ENCODE measurements at regions not wholly inside any gene's neighbourhood (a gene's known extent, or its start where the extent isn't known, plus 50 kb on each side); places are given as distances from the start of the nearest gene placed in this dataset.

GRCh38 chr19:29096896-29097295 lies 116.1 kb downstream of the UQCRFS1 start:
- no peak for DNase-seq (ENCODE audit: low spot score)

DNA sequence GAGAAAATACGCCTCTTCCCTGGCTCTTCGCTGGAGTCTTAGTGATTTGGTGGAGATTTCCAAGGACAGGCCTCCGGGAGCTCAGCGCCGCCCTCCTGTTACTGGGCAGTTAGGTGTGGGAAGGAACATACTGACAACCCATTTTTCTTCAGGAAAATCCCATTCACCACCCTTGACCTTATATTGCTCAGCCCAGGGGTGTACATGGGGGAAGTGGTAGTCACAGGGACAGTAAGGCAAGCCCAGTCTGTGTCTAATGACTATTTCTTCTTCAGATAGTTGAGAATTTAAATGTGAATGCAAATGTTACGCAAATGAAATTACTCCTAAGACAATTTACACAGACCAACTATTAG lies 119.4 kb downstream of the UQCRFS1 start:
- no peak for DNase-seq (ENCODE audit: low spot score)

DNA sequence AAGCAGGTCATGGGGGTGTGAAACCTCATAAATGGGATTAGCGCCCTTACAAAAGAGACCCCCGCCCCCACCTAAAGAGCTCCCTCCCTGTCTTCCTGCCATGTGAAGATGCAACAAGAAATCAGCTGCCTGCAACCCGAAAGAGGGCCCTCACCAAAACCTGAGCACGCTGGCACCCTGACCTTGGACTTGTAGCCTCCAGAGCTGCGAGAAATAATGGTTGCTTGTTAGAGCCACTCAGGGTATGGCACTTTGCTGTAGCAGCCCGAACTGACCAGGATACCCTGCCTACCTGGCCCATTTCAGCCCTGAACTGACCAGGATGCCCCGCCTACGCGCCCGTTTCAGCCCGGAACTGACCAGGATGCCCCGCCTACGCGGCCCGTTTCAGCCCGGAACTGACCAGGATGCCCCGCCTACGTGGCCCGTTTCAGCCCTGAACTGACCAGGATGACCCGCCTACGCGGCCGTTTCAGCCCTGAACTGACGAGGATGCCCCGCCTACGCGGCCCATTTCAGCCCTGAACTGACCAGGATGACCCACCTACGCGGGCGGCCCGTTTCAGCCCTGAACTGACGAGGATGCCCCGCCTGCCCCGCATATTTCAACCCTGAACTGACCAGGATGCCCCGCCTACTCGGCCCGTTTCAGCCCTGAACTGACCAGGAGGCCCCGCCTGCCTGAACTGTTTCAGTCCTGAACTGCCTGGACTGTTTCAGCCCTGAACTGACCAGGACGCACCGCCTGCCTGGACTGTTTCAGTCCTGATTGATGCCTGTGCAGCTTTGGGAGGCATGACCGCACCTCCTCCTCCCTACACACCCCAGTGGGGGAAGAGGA lies 120.0 kb downstream of the UQCRFS1 start:
- DNase-seq (ENCODE audit: low spot score): no peak

- no peak for DNase-seq (ENCODE audit: low spot score)
Measured at GRCh38 chr19:29090783-29091526, 122.0 kb downstream of the UQCRFS1 start.

- DNase-seq (ENCODE audit: low spot score): no peak
Measured at GRCh38 chr19:29089315-29089870, 123.6 kb downstream of the UQCRFS1 start.

DNA sequence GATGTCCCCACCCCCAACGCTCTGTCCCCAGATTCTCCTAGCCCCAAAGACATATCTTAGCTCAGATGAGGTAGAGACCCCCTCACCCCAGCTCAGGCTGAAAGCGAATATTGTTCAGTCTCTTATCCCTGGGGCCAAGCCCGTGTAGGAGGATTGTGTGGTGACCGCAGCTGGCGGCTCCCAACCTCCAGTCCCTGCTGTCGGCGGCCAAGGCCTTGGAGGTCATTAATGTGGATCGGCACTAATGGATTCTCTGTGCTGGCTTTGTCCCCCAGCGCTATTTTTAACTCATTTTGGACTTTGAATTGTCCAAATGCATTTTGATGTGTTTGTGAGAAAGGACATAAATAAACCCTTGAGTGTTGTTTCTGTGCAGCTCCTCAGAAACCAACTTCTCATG lies 124.2 kb downstream of the UQCRFS1 start:
- DNase-seq (ENCODE audit: low spot score): no peak

- no peak for DNase-seq (ENCODE audit: low spot score)
Measured at GRCh38 chr19:29086646-29087045, 126.3 kb downstream of the UQCRFS1 start.

- no peak for DNase-seq (ENCODE audit: low spot score)
Measured at GRCh38 chr19:29086182-29086581, 126.8 kb downstream of the UQCRFS1 start.

DNA sequence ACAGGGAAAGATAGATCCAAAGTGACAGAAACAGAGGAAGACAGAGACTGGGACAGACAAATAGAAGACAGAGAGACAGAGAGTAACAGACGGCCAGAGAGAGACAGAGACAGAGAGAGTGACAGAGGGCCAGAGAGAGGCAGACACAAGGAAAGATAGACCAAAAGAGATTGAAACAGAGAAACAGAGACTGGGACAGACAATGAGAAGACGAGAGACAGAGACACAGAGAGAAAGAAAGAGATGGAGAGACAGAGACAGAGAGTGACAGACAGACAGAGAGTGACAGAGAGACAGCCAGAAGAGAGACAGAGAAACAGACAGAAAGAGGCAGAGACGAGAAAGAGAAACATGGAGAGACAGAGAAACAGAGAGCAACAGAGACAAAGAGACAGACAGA lies 127.3 kb downstream of the UQCRFS1 start:
- no peak for DNase-seq (ENCODE audit: low spot score)

DNA sequence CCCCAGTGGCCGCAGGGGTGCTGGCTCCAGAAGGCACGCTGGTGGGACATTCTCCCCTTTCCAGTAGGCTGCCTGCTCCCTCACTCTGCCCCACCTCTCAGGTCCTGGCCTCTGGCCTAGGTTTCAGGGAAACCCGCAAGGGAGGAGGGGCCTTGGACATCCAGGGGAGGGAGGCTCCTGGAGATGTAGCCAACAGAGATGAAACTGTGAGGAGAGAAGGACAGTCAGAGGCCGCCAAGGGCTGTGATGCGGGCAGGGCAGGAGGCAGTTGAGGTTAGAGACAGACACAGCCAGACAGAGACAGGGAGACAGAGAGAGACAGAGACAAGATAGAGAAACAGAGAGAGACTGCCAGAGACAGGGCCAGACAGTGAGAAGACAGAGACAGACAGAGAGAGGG lies 127.7 kb downstream of the UQCRFS1 start:
- DNase-seq (ENCODE audit: low spot score): no peak

- DNase-seq (ENCODE audit: low spot score): peak; percentile 20
Measured at GRCh38 chr19:29084266-29084665, 128.7 kb downstream of the UQCRFS1 start.

GRCh38 chr19:29083863-29084262 lies 129.1 kb downstream of the UQCRFS1 start:
- DNase-seq (ENCODE audit: low spot score): no peak

GRCh38 chr19:29079356-29080032 lies 133.5 kb downstream of the UQCRFS1 start:
- DNase-seq (ENCODE audit: low spot score): no peak

DNA sequence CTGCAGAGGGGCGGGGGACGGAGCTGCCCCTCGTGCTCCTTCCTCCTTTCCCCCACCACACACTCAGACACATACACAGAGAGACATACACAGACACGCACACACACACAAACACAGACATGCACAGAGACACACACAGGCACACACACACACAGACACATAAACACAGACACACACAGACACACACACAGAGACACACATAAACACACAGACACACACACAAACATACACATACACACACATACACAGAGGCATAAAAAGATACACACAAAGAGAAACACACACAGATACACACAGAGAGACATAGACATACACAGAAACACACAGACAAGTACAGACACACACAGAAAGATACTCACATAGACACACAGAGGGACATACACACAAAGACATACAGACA lies 136.0 kb downstream of the UQCRFS1 start:
- no peak for DNase-seq (ENCODE audit: low spot score)

DNA sequence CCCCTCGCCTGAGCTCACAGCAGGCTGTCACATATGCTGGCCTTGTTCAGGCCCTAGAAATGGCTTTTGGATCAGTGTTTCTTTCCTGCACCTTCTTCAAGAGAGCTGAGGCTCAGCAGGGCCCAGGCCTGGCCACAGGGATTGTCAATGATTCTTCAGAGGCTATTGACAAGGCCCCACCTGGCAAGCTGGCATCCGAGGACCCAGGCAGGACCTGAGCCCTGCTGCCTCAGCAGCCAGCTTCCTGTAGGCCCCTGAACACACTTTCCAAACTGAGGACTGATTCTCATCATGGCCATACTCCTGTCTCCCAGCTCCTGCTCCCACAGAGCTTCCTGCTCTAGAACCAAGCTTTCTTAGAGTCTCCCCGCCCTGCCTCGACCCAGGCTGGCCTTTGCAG lies 136.8 kb downstream of the UQCRFS1 start:
- DNase-seq (ENCODE audit: low spot score): no peak

DNA sequence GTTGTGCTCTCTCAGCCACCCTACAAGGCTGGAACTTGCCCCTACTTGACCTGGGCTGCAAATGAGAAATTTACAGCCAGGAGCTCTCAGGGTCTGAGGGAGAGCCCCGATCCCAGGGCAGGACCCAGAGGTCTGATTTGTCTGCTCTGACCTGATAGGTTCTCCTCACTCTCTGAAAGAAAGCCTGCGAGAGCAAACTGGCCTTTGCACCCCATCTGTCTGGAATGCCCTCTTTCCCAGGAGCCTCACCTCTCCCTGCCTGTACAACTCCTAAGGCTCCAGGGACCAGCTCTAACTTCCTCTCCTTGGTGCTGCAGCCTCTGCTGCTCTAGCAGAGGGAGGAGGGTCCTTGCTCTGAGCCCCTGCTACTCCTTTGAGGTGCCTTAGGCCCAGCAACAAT lies 137.8 kb downstream of the UQCRFS1 start:
- DNase-seq (ENCODE audit: low spot score): no peak

DNA sequence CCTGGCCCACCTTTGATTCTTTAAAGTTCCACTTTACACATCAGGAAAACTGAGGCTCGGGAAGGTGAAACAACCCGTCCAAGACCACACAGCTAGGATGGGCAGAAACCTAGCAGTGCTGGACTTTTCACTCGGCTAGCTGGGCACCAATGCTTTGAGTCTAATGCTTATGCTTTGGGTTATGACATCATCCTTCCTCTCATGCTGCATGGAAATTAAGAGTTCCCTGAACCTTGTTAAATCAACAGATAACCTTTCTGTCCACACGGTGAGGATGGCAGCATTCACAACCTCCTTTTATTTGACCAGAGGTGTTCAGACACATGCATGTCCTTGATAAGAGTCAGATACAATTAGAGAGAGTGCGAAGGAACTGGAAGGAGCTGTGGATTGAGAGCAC lies 138.4 kb downstream of the UQCRFS1 start:
- DNase-seq (ENCODE audit: low spot score): no peak

DNA sequence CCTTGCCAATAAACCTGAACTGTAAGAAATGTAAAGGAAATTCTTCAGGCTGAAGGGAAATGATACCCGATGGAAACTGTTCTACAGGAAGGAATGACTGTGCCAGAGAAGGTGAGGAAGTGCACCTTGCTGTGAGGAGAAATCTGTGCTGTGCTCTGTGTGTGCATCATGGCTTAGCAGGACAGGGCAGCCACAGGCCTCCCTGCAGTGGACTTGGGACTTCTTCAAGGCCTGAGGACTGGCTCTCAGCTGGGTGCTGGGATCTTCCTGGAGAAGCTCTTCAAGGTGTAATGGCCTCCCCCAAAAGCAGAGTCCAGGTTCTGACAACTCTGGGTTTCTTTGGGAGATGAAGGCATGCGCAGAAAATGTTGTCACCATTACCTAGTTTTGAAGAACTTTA lies 145.1 kb downstream of the UQCRFS1 start:
- DNase-seq (ENCODE audit: low spot score): no peak

DNA sequence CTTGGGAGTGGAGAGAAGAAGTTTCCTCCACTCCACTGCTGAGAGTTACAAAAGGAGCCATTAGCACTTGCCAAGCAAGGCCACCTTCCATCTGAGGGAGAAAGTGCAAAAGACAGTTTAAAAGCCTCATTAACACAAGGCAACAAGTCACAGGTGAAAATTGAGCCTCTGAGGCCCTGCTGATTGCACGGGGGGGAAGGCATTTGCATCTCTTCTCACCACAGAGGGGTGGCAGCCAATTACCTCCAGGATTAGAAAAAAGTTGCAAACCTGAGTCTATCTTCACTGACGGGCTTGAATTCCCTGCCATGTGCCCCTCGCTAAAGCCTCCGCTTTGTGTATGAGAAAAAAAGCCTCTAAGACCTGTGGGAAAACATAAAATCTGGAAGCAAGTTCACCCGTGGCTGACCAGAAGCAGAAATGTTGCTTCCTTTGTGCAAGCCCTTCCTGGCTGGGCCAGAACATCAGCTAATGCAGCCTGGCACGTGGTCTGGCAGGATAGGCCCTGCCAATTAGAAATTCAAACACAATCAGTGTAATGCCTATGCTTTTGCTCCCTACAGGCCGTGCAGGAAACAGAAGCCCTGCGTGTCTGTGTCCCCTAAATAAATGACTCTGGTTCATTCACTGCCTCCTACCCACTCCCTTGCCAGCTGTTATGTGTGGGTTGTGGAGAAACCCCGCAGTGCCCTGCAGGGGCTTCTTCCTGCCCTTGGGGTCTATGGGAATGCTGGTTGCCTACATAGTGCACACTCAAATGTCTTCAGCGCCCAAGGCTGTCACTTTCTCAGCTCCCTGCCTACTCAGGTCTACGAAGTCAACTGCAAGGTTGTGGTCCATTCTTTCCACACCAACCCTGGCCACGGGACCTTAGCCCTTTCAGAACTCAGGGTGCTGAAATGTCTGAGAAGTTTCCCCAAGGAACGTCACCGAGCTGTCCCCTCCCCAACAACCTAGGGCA lies 150.2 kb downstream of the UQCRFS1 start:
- no peak for DNase-seq (ENCODE audit: low spot score)

GRCh38 chr19:29060813-29061364 lies 152.1 kb downstream of the UQCRFS1 start:
- no peak for DNase-seq (ENCODE audit: low spot score)

GRCh38 chr19:29056535-29056934 lies 156.4 kb downstream of the UQCRFS1 start:
- no peak for DNase-seq (ENCODE audit: low spot score)
